IMR-90 (cell line): ENCODE measurements at regions not wholly inside any gene's neighbourhood (a gene's known extent, or its start where the extent isn't known, plus 50 kb on each side); places are given as distances from the start of the nearest gene placed in this dataset.

Source experiments
- ATAC-seq: fragments of 200-7000 bp; cut with Tn5 transposase; 2 replicates; pipeline ENCODE4 v1.9.1; 2020; ENCODE audit warnings: low read depth, mild to moderate bottlenecking, moderate library complexity
- BruUV-seq: library from RNA; stranded (reverse); fragments of 400-500 nt; replicated peaks from 2 replicates; lab custom pipeline; 2021; lab: Mats Ljungman, UMichigan
- CTCF ChIA-PET: fragments of 300-600 bp; formaldehyde crosslinking; extraction: SDS; loops from one replicate; lab custom pipeline; 2021; ENCODE audit warnings: antibody characterized with exemption; lab: Yijun Ruan, JAX
- POLR2A ChIA-PET: fragments of 300-600 bp; sonication (Branson Sonifier 250); formaldehyde crosslinking; loops from one replicate; lab custom pipeline; 2022; ENCODE audit warnings: antibody characterized with exemption; ENCODE audit not compliant: unreplicated experiment; lab: Charles Lee
- DNase-seq: peaks from one replicate; pipeline ENCODE4 v3.0.0; 2013
- H2AFZ ChIP-seq: replicated peaks from 2 replicates; pipeline ENCODE3; 2013; ENCODE audit warnings: low read length, mild to moderate bottlenecking; ENCODE audit not compliant: poor library complexity
- H2AK5ac ChIP-seq: 2 replicates; pipeline ENCODE4 v1.6.1; 2013; ENCODE audit warnings: low read depth, low read length, inconsistent platforms
- H2AK9ac ChIP-seq: replicated peaks from 2 replicates; pipeline ENCODE3; 2013; ENCODE audit warnings: mild to moderate bottlenecking, low read depth, low read length, moderate library complexity; ENCODE audit not compliant: poor library complexity
- H2BK120ac ChIP-seq: 2 replicates; pipeline ENCODE4 v1.6.1; 2013; ENCODE audit warnings: low read depth, low read length, inconsistent platforms
- H2BK15ac ChIP-seq: 3 replicates; pipeline ENCODE4 v1.6.1; 2013; ENCODE audit warnings: low read depth, low read length, inconsistent platforms
- H2BK20ac ChIP-seq: 2 replicates; pipeline ENCODE4 v1.6.1; 2013; ENCODE audit warnings: low read depth, mild to moderate bottlenecking, inconsistent platforms, low read length, moderate library complexity
- H2BK5ac ChIP-seq: 2 replicates; pipeline ENCODE4 v1.6.1; 2013; ENCODE audit warnings: mild to moderate bottlenecking, low read depth, low read length, inconsistent platforms; ENCODE audit not compliant: poor library complexity, severe bottlenecking
- H3K14ac ChIP-seq: replicated peaks from 2 replicates; pipeline ENCODE4 v1.6.1; 2013; ENCODE audit warnings: low read depth, low read length, inconsistent platforms
- H3K18ac ChIP-seq: 2 replicates; pipeline ENCODE4 v1.6.1; 2013; ENCODE audit warnings: low read depth, low read length, control low read depth
- H3K23ac ChIP-seq: 2 replicates; pipeline ENCODE4 v1.6.1; 2013; ENCODE audit warnings: low read depth, low read length, inconsistent platforms
- H3K27ac ChIP-seq: 2 replicates; pipeline ENCODE4 v1.5.1; 2013; ENCODE audit warnings: mild to moderate bottlenecking, control low read depth, low read length; ENCODE audit not compliant: insufficient read depth
- H3K27me3 ChIP-seq: 2 replicates; pipeline ENCODE4 v1.6.1; 2013; ENCODE audit warnings: low read length; ENCODE audit not compliant: control insufficient read depth, insufficient read depth
- H3K36me3 ChIP-seq: 2 replicates; pipeline ENCODE4 v1.6.1; 2013; ENCODE audit warnings: low read length, mixed read lengths; ENCODE audit not compliant: control insufficient read depth, insufficient read depth
- H3K4ac ChIP-seq: 2 replicates; pipeline ENCODE4 v1.6.1; 2013; ENCODE audit warnings: low read depth, low read length, inconsistent platforms
- H3K4me1 ChIP-seq: 2 replicates; pipeline ENCODE4 v1.6.1; 2013; ENCODE audit warnings: low read length, mixed read lengths; ENCODE audit not compliant: control insufficient read depth, insufficient read depth
- H3K4me2 ChIP-seq: 2 replicates; pipeline ENCODE4 v1.6.1; 2013; ENCODE audit warnings: low read depth, mild to moderate bottlenecking, control low read depth, low read length, moderate library complexity
- H3K4me3 ChIP-seq: 2 replicates; pipeline ENCODE4 v1.5.1; 2013; ENCODE audit warnings: low read depth, mild to moderate bottlenecking, control low read depth, low read length, moderate library complexity; ENCODE audit not compliant: insufficient read depth
- H3K56ac ChIP-seq: 2 replicates; pipeline ENCODE4 v1.6.1; 2013; ENCODE audit warnings: low read length, inconsistent platforms; ENCODE audit not compliant: insufficient read depth; ENCODE audit errors: extremely low read depth
- H3K79me1 ChIP-seq, 2 experiments: 2 replicates each; pipeline ENCODE4 v1.6.1; 2013; ENCODE audit warnings: low read length in 2 of 2, inconsistent platforms in 1 of 2, low read depth in 1 of 2
- H3K9ac ChIP-seq: 2 replicates; pipeline ENCODE4 v1.6.1; 2013; ENCODE audit warnings: low read depth, low read length, control low read depth
- H3K9me1 ChIP-seq: 2 replicates; pipeline ENCODE4 v1.6.1; 2013; ENCODE audit warnings: low read length, inconsistent platforms; ENCODE audit not compliant: insufficient read depth
- H3K9me3 ChIP-seq: 2 replicates; pipeline ENCODE4 v1.6.1; 2013; ENCODE audit warnings: low read length; ENCODE audit not compliant: control insufficient read depth, insufficient read depth
- H4K20me1 ChIP-seq: 2 replicates; pipeline ENCODE4 v1.6.1; 2013; ENCODE audit warnings: low read length, inconsistent platforms; ENCODE audit not compliant: insufficient read depth
- H4K5ac ChIP-seq: 2 replicates; pipeline ENCODE4 v1.6.1; 2013; ENCODE audit warnings: mild to moderate bottlenecking, low read depth, low read length, control low read depth
- H4K8ac ChIP-seq, 2 experiments: 2 replicates each; pipeline ENCODE4 v1.6.1; 2013; ENCODE audit warnings: low read depth in 2 of 2, low read length in 2 of 2, control low read depth in 1 of 2, inconsistent platforms in 1 of 2
- H4K91ac ChIP-seq: 2 replicates; pipeline ENCODE4 v1.6.1; 2013; ENCODE audit warnings: low read depth, low read length, inconsistent platforms; ENCODE audit not compliant: insufficient read depth
- BHLHE40 ChIP-seq: fragments of 150-350 bp; IDR thresholded peaks from 2 replicates; pipeline ENCODE4 v1.6.1; 2016; ENCODE audit warnings: mild to moderate bottlenecking, low read depth, low read length
- CEBPB ChIP-seq: IDR thresholded peaks from 2 replicates; pipeline ENCODE4 v1.6.1; 2012; ENCODE audit warnings: low read depth, low read length, improper control_type of control experiment
- FOS ChIP-seq: fragments of 150-350 bp; IDR thresholded peaks from 2 replicates; pipeline ENCODE4 v1.6.1; 2016; ENCODE audit warnings: low read depth, low read length
- MAZ ChIP-seq: IDR thresholded peaks from 2 replicates; pipeline ENCODE4 v1.6.1; 2012; ENCODE audit warnings: low read depth, mild to moderate bottlenecking, low read length, improper control_type of control experiment, moderate library complexity, borderline replicate concordance
- MXI1 ChIP-seq: IDR thresholded peaks from 2 replicates; pipeline ENCODE4 v1.6.1; 2012; ENCODE audit warnings: low read depth, mild to moderate bottlenecking, low read length, moderate library complexity, borderline replicate concordance
- RAD21 ChIP-seq: IDR thresholded peaks from 2 replicates; pipeline ENCODE4 v1.6.1; 2012; ENCODE audit warnings: low read length, improper control_type of control experiment
- RCOR1 ChIP-seq: IDR thresholded peaks from 2 replicates; pipeline ENCODE4 v1.6.1; 2012; ENCODE audit warnings: mild to moderate bottlenecking, low read length, improper control_type of control experiment; ENCODE audit not compliant: insufficient replicate concordance
- SMC3 ChIP-seq: fragments of 150-350 bp; IDR thresholded peaks from 2 replicates; pipeline ENCODE4 v1.6.1; 2016; ENCODE audit warnings: low read depth, mild to moderate bottlenecking, antibody characterized with exemption, low read length, moderate library complexity
- WGBS, 2 experiments: methylation state at CpG; one replicate each; pipeline versions ENCODE4 v1.1.5 to v1.1.7; 2013; ENCODE audit warnings: missing lambda C conversion rate in 2 of 2; ENCODE audit not compliant: insufficient read length in 1 of 2; ENCODE audit errors: extremely low coverage in 2 of 2; 5-methylcytosine and 5-hydroxymethylcytosine counted together
- dilution Hi-C: fragments of 300-500 bp; cut with HindIII; formaldehyde crosslinking; loops from one replicate; pipeline ENCODE4 v1.14.3; 2018; ENCODE audit warnings: low sequenced_read_pairs; ENCODE audit not compliant: unreplicated experiment
- in situ Hi-C: fragments of 300-500 bp; cut with MboI; formaldehyde crosslinking; loops from 3 replicates; pipeline ENCODE4 v1.14.3; 2019; ENCODE audit warnings: low sequenced_read_pairs, inconsistent platforms, mixed read lengths
- intact Hi-C: fragments of 100-400 bp; cut with micrococcal nuclease; formaldehyde crosslinking; loops from 2 replicates; pipeline ENCODE4 v1.10.0; 2022
- TF ChIP-seq, protein P1 (sequence below): fragments of 150-350 bp; IDR thresholded peaks from 2 replicates; pipeline ENCODE4 v1.6.1; 2017; ENCODE audit warnings: mild to moderate bottlenecking, antibody characterized with exemption, low read length, low read depth
- TF ChIP-seq, protein P2 (sequence below): fragments of 150-350 bp; IDR thresholded peaks from 2 replicates; pipeline ENCODE4 v1.6.1; 2016; ENCODE audit warnings: low read depth, mild to moderate bottlenecking, low read length, moderate library complexity, borderline replicate concordance

DNA sequence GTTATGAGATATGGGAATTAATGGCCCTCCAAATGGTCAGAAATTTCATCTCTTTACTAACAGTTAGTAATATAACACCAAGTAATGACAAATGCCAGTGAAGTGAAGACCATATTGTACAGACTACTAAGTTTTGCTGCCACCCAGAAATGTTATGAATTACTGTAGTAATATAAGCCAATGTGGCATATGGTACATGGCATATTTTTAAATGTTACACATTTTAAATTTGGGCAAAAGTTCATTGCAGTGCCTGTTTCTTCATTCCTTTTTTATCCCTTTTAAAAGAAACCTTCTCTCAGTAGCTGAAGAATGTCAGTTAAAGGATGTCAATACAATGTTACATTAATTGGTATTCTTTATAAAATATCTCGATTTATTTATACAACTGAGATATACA is 626.5 kb upstream of the SLC8A1 start:
- POLR2A ChIA-PET: no interaction called here
- no peak overlapping the region for H3K4me2 ChIP-seq
- no peak overlapping the region for H3K18ac ChIP-seq
- H2BK15ac ChIP-seq: no peak overlapping the region
- no peaks in the 10 kb centered on the region for H3K9me3 ChIP-seq
- H2AK9ac ChIP-seq: no peak overlapping the region
- H4K5ac ChIP-seq: no peak overlapping the region
- BruUV-seq: no TSS peak
- no peak overlapping the region for H2BK5ac ChIP-seq
- no peak overlapping the region for H4K8ac ChIP-seq
- dilution Hi-C loops (no loop called here), in situ Hi-C loops (no loop called here), intact Hi-C loops (no loop called here)
- no peaks in the 10 kb centered on the region for H3K79me1 ChIP-seq
- H2BK120ac ChIP-seq: no peak overlapping the region
- WGBS, 2 experiments: no CpG with 5 or more reads among the region's 1 CpG
- no peaks in the 10 kb centered on the region for H4K20me1 ChIP-seq
- H3K4ac ChIP-seq: no peak overlapping the region
- H3K14ac ChIP-seq: no peak overlapping the region
- H3K9ac ChIP-seq: no peak overlapping the region
- CTCF ChIA-PET: no interaction called here
- H3K23ac ChIP-seq: no peak overlapping the region
- no peak overlapping the region for H2AK5ac ChIP-seq
- no peaks in the 10 kb centered on the region for H3K9me1 ChIP-seq
- DNase-seq: no peak
- H2AFZ ChIP-seq: no peak overlapping the region
- H3K27ac ChIP-seq: no peak overlapping the region
- ATAC-seq: no peak
- no peak overlapping the region for H2BK20ac ChIP-seq
- H4K91ac ChIP-seq: no peak overlapping the region
- no peaks in the 10 kb centered on the region for H3K4me1 ChIP-seq
- no peak overlapping the region for H3K56ac ChIP-seq
- TF ChIP-seq MAZ (no peak), SMC3 (no peak), MXI1 (no peak), FOS (no peak), RCOR1 (no peak), BHLHE40 (no peak), CEBPB (no peak), RAD21 (no peak)
- TF ChIP-seq, protein P1, sequence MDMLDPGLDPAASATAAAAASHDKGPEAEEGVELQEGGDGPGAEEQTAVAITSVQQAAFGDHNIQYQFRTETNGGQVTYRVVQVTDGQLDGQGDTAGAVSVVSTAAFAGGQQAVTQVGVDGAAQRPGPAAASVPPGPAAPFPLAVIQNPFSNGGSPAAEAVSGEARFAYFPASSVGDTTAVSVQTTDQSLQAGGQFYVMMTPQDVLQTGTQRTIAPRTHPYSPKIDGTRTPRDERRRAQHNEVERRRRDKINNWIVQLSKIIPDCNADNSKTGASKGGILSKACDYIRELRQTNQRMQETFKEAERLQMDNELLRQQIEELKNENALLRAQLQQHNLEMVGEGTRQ: no peak
- TF ChIP-seq, protein P2, sequence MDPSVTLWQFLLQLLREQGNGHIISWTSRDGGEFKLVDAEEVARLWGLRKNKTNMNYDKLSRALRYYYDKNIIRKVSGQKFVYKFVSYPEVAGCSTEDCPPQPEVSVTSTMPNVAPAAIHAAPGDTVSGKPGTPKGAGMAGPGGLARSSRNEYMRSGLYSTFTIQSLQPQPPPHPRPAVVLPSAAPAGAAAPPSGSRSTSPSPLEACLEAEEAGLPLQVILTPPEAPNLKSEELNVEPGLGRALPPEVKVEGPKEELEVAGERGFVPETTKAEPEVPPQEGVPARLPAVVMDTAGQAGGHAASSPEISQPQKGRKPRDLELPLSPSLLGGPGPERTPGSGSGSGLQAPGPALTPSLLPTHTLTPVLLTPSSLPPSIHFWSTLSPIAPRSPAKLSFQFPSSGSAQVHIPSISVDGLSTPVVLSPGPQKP: no peak
- H3K4me3 ChIP-seq: no peak overlapping the region
- H3K27me3 ChIP-seq: no peaks in the 10 kb centered on the region
- H3K36me3 ChIP-seq: no peaks in the 10 kb centered on the region
